H9 (cell line): ENCODE measurements at regions not wholly inside any gene's neighbourhood (a gene's known extent, or its start where the extent isn't known, plus 50 kb on each side); places are given as distances from the start of the nearest gene placed in this dataset.

ENCODE experiments used
- DNase-seq: peaks from one replicate; pipeline ENCODE4 v3.0.0-alpha.2; 2017
- H2AFZ ChIP-seq: one replicate; pipeline ENCODE4 v1.6.1; 2013; ENCODE audit warnings: mild to moderate bottlenecking, low read length, control low read depth, moderate library complexity
- H2AK5ac ChIP-seq: 2 replicates; pipeline ENCODE4 v1.6.1; 2013; ENCODE audit warnings: low read length, control low read depth, mixed read lengths; ENCODE audit not compliant: insufficient read length
- H2BK120ac ChIP-seq: one replicate; pipeline ENCODE4 v1.6.1; 2013; ENCODE audit warnings: low read depth, mild to moderate bottlenecking, low read length, control low read depth, inconsistent platforms; ENCODE audit not compliant: poor library complexity, severe bottlenecking
- H2BK12ac ChIP-seq: 2 replicates; pipeline ENCODE4 v1.6.1; 2013; ENCODE audit warnings: low read length, control low read depth, mixed read lengths, low read depth; ENCODE audit not compliant: insufficient read length
- H2BK15ac ChIP-seq: 2 replicates; pipeline ENCODE4 v1.6.1; 2013; ENCODE audit warnings: low read depth, low read length, control low read depth
- H2BK20ac ChIP-seq: one replicate; pipeline ENCODE4 v1.6.1; 2013; ENCODE audit warnings: low read depth, mild to moderate bottlenecking, low read length, control low read depth, inconsistent platforms; ENCODE audit not compliant: poor library complexity, severe bottlenecking
- H2BK5ac ChIP-seq: 2 replicates; pipeline ENCODE4 v1.6.1; 2013; ENCODE audit warnings: low read length, control low read depth, mixed read lengths; ENCODE audit not compliant: insufficient read length
- H3K14ac ChIP-seq: 2 replicates; pipeline ENCODE4 v1.6.1; 2013; ENCODE audit warnings: low read length, control low read depth; ENCODE audit not compliant: insufficient read depth
- H3K18ac ChIP-seq: 2 replicates; pipeline ENCODE4 v1.6.1; 2013; ENCODE audit warnings: low read depth, mild to moderate bottlenecking, mixed read lengths, low read length, control low read depth; ENCODE audit not compliant: insufficient read length
- H3K23ac ChIP-seq: 2 replicates; pipeline ENCODE4 v1.6.1; 2013; ENCODE audit warnings: low read length, control low read depth, mixed read lengths, low read depth; ENCODE audit not compliant: insufficient read length
- H3K23me2 ChIP-seq: 2 replicates; pipeline ENCODE4 v1.6.1; 2013; ENCODE audit warnings: low read depth, mild to moderate bottlenecking, mixed read lengths, low read length, control low read depth; ENCODE audit not compliant: insufficient read length, poor library complexity, severe bottlenecking
- H3K27ac ChIP-seq: 2 replicates; pipeline ENCODE4 v1.5.1; 2013; ENCODE audit warnings: low read length, control low read depth, mixed read lengths, low read depth; ENCODE audit not compliant: insufficient read length
- H3K27me3 ChIP-seq: 2 replicates; pipeline ENCODE4 v1.6.1; 2013; ENCODE audit warnings: low read length, control low read depth, inconsistent platforms; ENCODE audit not compliant: insufficient read depth
- H3K4ac ChIP-seq: 2 replicates; pipeline ENCODE4 v1.6.1; 2013; ENCODE audit warnings: low read depth, mild to moderate bottlenecking, control low read depth, inconsistent platforms, low read length, moderate library complexity
- H3K4me1 ChIP-seq: 2 replicates; pipeline ENCODE4 v1.6.1; 2013; ENCODE audit warnings: low read length, control low read depth, inconsistent platforms; ENCODE audit not compliant: insufficient read depth
- H3K4me2 ChIP-seq: 2 replicates; pipeline ENCODE4 v1.6.1; 2013; ENCODE audit warnings: low read length, control low read depth, mixed read lengths; ENCODE audit not compliant: insufficient read length, insufficient read depth
- H3K56ac ChIP-seq: 2 replicates; pipeline ENCODE4 v1.6.1; 2013; ENCODE audit warnings: low read depth, mild to moderate bottlenecking, mixed read lengths, low read length, control low read depth; ENCODE audit not compliant: insufficient read length
- H3K79me1 ChIP-seq: 2 replicates; pipeline ENCODE4 v1.6.1; 2013; ENCODE audit warnings: low read depth, mild to moderate bottlenecking, moderate library complexity, low read length, control low read depth, inconsistent platforms; ENCODE audit not compliant: insufficient read depth, poor library complexity, severe bottlenecking
- H3K79me2 ChIP-seq: 2 replicates; pipeline ENCODE4 v1.6.1; 2013; ENCODE audit warnings: low read length, control low read depth, inconsistent platforms; ENCODE audit not compliant: insufficient read depth
- H3K9ac ChIP-seq: 2 replicates; pipeline ENCODE4 v1.6.1; 2013; ENCODE audit warnings: low read length, control low read depth, mixed read lengths; ENCODE audit not compliant: insufficient read length; ENCODE audit errors: extremely low read depth
- H3K9me3 ChIP-seq: one replicate; pipeline ENCODE4 v1.6.1; 2013; ENCODE audit warnings: low read depth, low read length, inconsistent platforms; ENCODE audit not compliant: control insufficient read depth
- H3T11ph ChIP-seq: one replicate; pipeline ENCODE4 v1.6.1; 2013; ENCODE audit warnings: mild to moderate bottlenecking, low read length, control low read depth, inconsistent platforms
- H4K20me1 ChIP-seq: one replicate; pipeline ENCODE4 v1.6.1; 2013; ENCODE audit not compliant: control insufficient read depth, insufficient read length, insufficient read depth
- H4K5ac ChIP-seq: 2 replicates; pipeline ENCODE4 v1.6.1; 2013; ENCODE audit warnings: low read depth, mild to moderate bottlenecking, mixed read lengths, low read length, control low read depth; ENCODE audit not compliant: insufficient read length
- H4K8ac ChIP-seq: replicated peaks from 2 replicates; pipeline ENCODE4 v1.6.1; 2013; ENCODE audit warnings: low read length, control low read depth, mixed read lengths, low read depth; ENCODE audit not compliant: insufficient read length
- H4K91ac ChIP-seq: 2 replicates; pipeline ENCODE4 v1.6.1; 2013; ENCODE audit warnings: low read depth, mild to moderate bottlenecking, moderate library complexity, mixed read lengths, low read length, control low read depth; ENCODE audit not compliant: insufficient read length
- H3K27ac Mint-ChIP-seq, 3 experiments: 2 replicates in 2 of 3; 3 replicates in 1 of 3; pipeline ENCODE4 v1.8.0; 2020 to 2021; ENCODE audit warnings: mixed read lengths in 3 of 3, mild to moderate bottlenecking in 1 of 3, moderate library complexity in 1 of 3
- H3K27me3 Mint-ChIP-seq: 2 replicates; pipeline ENCODE4 v1.8.0; 2021; ENCODE audit warnings: low read depth, mild to moderate bottlenecking, moderate library complexity, mixed read lengths
- H3K36me3 Mint-ChIP-seq, 3 experiments: 2 replicates in 2 of 3; 3 replicates in 1 of 3; pipeline ENCODE4 v1.8.0; 2020 to 2021; ENCODE audit warnings: low read depth in 3 of 3, mixed read lengths in 3 of 3; ENCODE audit not compliant: insufficient read depth in 1 of 3
- H3K4me1 Mint-ChIP-seq, 2 experiments: 2 replicates each; pipeline ENCODE4 v1.8.0; 2020; ENCODE audit warnings: mixed read lengths in 2 of 2
- H3K4me3 Mint-ChIP-seq, 2 experiments: 2 replicates in 1 of 2; 3 replicates in 1 of 2; pipeline ENCODE4 v1.8.0; 2020 to 2021; ENCODE audit warnings: mild to moderate bottlenecking in 2 of 2, mixed read lengths in 2 of 2, moderate library complexity in 1 of 2
- H3K9me3 Mint-ChIP-seq, 2 experiments: 2 replicates in 1 of 2; 3 replicates in 1 of 2; pipeline ENCODE4 v1.8.0; 2020; ENCODE audit warnings: mild to moderate bottlenecking in 2 of 2, mixed read lengths in 2 of 2, moderate library complexity in 1 of 2
- CTCF ChIP-seq: fragments of 200-600 bp; sonication (generic); conservative IDR thresholded peaks from 3 replicates; pipeline ENCODE4 v1.8.0; 2021; ENCODE audit warnings: antibody characterized with exemption, mild to moderate bottlenecking
- WGBS: extraction: QIAGEN DNeasy Blood & Tissue Kit; methylation state at CpG from one replicate; pipeline ENCODE4 v1.1.7; 2013; ENCODE audit warnings: missing lambda C conversion rate, low lambda C conversion rate, mixed read lengths; ENCODE audit not compliant: insufficient read length; ENCODE audit errors: extremely low coverage; 5-methylcytosine and 5-hydroxymethylcytosine counted together

- no peak for TF ChIP-seq CTCF
- Histone ChIP-seq H3K23ac (no peak overlapping the region), H3K4me2 (no peak overlapping the region), H4K5ac (no peak overlapping the region), H3K79me2 (no peaks in the 10 kb centered on the region), H4K20me1 (no peaks in the 10 kb centered on the region), H3K4ac (no peak overlapping the region), H3K56ac (no peak overlapping the region), H2BK15ac (no peak overlapping the region), H3T11ph (no peak overlapping the region), H3K27ac (no peak overlapping the region), H2AK5ac (no peak overlapping the region), H2BK5ac (no peak overlapping the region), H3K18ac (no peak overlapping the region), H3K4me1 (no peaks in the 10 kb centered on the region), H3K9ac (no peak overlapping the region), H2BK120ac (no peak overlapping the region), H3K27me3 (no peaks in the 10 kb centered on the region), H4K91ac (no peak overlapping the region), H3K9me3 (no peaks in the 10 kb centered on the region), H3K23me2 (no peaks in the 10 kb centered on the region), H2AFZ (no peak overlapping the region), H3K14ac (no peak overlapping the region), H2BK12ac (no peak overlapping the region), H2BK20ac (no peak overlapping the region), H3K79me1 (no peaks in the 10 kb centered on the region), H4K8ac (no peak overlapping the region)
- DNase-seq = no peak
- no peaks in the 10 kb centered on the region; a peak in 1 of 4 replicates for H3K4me1 Mint-ChIP-seq
- H3K27ac Mint-ChIP-seq = no peak overlapping the region
- peaks cover 2 to 86% of the 10 kb centered on the region in 2 experiments; a peak in 4 of 5 replicates for H3K9me3 Mint-ChIP-seq
- peaks cover 0 to 12% (median 8%) of the 10 kb centered on the region in 3 experiments; a peak in 3 of 7 replicates for H3K36me3 Mint-ChIP-seq
- peaks cover 13% of the 10 kb centered on the region for H3K27me3 Mint-ChIP-seq
- H3K4me3 Mint-ChIP-seq = no peak overlapping the region
- no CpG with 5 or more reads among the region's 6 CpGs for WGBS
Measured at GRCh38 chr22:47965066-47965465, 1202.6 kb downstream of the TBC1D22A start.
